NCI-H146 (cell line): ENCODE measurements at regions not wholly inside any gene's neighbourhood (a gene's known extent, or its start where the extent isn't known, plus 50 kb on each side); places are given as distances from the start of the nearest gene placed in this dataset.
"Not testable (repeated sequence)": the region's sequence is repeated elsewhere in the genome, so short reads cannot be mapped to it uniquely, and the experiment has no call there.

Experiments used
- DNase-seq: peaks from one replicate; lab custom pipeline; 2025; lab: John Stamatoyannopoulos, UW

GRCh38 chr16:79977940-79978836, 377.7 kb upstream of the MAF start:
- no peak for DNase-seq

GRCh38 chr16:79973320-79973719, 372.8 kb upstream of the MAF start:
- DNase-seq = no peak

GRCh38 chr16:79972053-79972704, 371.6 kb upstream of the MAF start:
- no peak for DNase-seq

- DNase-seq = no peak
Observed at GRCh38 chr16:79971237-79971572, 370.7 kb upstream of the MAF start.

- no peak for DNase-seq
Observed at GRCh38 chr16:79970551-79971236, 370.2 kb upstream of the MAF start.

GRCh38 chr16:79970087-79970486, 369.6 kb upstream of the MAF start:
- DNase-seq = no peak

- no peak for DNase-seq
Observed at GRCh38 chr16:79969458-79969857, 368.9 kb upstream of the MAF start.

GRCh38 chr16:79966226-79966625, 365.7 kb upstream of the MAF start:
- no peak for DNase-seq

GRCh38 chr16:79965718-79966117, 365.2 kb upstream of the MAF start:
- no peak for DNase-seq

- no peak for DNase-seq
Observed at GRCh38 chr16:79964104-79964503, 363.6 kb upstream of the MAF start.

GRCh38 chr16:79962962-79963361, 362.4 kb upstream of the MAF start:
- no peak for DNase-seq

GRCh38 chr16:79959226-79959625, 358.7 kb upstream of the MAF start:
- no peak for DNase-seq

GRCh38 chr16:79954921-79955705, 354.6 kb upstream of the MAF start:
- no peak for DNase-seq

GRCh38 chr16:79950932-79951719, 350.6 kb upstream of the MAF start:
- DNase-seq = no peak

- no peak for DNase-seq
Observed at GRCh38 chr16:79949417-79949816, 348.9 kb upstream of the MAF start.

GRCh38 chr16:79947771-79948170, 347.2 kb upstream of the MAF start:
- no peak for DNase-seq

GRCh38 chr16:79946252-79946651, 345.7 kb upstream of the MAF start:
- DNase-seq = no peak

- DNase-seq = no peak
Observed at GRCh38 chr16:79943736-79944135, 343.2 kb upstream of the MAF start.

- no peak for DNase-seq
Observed at GRCh38 chr16:79938575-79938974, 338.0 kb upstream of the MAF start.

GRCh38 chr16:79937671-79938070, 337.1 kb upstream of the MAF start:
- not testable (repeated sequence) for DNase-seq

- DNase-seq = no peak
Observed at GRCh38 chr16:79933603-79934002, 333.1 kb upstream of the MAF start.
